ENCODE measurements at regions not wholly inside any gene's neighbourhood (a gene's known extent, or its start where the extent isn't known, plus 50 kb on each side); places are given as distances from the start of the nearest gene placed in this dataset. TPM values are rescaled to one million over a fixed set of nuclear protein-coding genes. Genes with fewer than 3 reads are reported as not detected.

DNA sequence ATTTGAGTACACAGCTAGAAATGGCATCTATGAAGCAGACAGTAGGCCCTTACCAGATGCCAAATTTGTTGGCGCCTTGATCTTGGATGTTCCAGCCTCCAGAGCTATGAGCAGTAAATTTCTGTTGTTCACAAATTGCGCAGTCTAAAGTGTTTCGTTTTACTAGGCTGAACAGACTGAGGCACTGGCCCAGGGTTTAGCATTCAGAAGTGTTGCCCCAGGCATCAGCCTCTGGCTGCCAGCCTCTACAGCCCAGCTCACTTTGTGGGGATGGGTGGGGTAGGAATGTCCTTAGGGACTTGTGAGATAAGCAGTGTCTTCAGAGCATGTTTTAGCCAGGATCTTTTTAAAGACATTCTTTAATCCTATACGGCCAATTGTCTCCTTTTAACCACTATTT lies 51.5 kb upstream of the MGAT5 start:
- 87 to 95% methylated on average over 4 of the region's 4 CpGs for WGBS, 2 donors
- no peak for DNase-seq
- H3K4me1 ChIP-seq: peaks cover 48 to 60% of the 10 kb centered on the region in 2 donors
- no peak overlapping the region for H3K4me3 ChIP-seq (replicated peaks in 1 of 3)
- intact Hi-C loops (cut with DNase I): loop anchor here (10.0 kb wide), 1 partner anchor 78 kb away; no protein-coding TSS in a partner anchor
- no peak for TF ChIP-seq POLR2A (IDR thresholded peaks at IDR 0.05)
- TF ChIP-seq, protein P1, sequence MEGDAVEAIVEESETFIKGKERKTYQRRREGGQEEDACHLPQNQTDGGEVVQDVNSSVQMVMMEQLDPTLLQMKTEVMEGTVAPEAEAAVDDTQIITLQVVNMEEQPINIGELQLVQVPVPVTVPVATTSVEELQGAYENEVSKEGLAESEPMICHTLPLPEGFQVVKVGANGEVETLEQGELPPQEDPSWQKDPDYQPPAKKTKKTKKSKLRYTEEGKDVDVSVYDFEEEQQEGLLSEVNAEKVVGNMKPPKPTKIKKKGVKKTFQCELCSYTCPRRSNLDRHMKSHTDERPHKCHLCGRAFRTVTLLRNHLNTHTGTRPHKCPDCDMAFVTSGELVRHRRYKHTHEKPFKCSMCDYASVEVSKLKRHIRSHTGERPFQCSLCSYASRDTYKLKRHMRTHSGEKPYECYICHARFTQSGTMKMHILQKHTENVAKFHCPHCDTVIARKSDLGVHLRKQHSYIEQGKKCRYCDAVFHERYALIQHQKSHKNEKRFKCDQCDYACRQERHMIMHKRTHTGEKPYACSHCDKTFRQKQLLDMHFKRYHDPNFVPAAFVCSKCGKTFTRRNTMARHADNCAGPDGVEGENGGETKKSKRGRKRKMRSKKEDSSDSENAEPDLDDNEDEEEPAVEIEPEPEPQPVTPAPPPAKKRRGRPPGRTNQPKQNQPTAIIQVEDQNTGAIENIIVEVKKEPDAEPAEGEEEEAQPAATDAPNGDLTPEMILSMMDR (IDR thresholded peaks at IDR 0.05): no peak
- no peaks in the 10 kb centered on the region for H3K36me3 ChIP-seq
- no peaks in the 10 kb centered on the region for H3K9me3 ChIP-seq
- no peak overlapping the region for H3K27ac ChIP-seq
- no peaks in the 10 kb centered on the region for H3K27me3 ChIP-seq

DNA sequence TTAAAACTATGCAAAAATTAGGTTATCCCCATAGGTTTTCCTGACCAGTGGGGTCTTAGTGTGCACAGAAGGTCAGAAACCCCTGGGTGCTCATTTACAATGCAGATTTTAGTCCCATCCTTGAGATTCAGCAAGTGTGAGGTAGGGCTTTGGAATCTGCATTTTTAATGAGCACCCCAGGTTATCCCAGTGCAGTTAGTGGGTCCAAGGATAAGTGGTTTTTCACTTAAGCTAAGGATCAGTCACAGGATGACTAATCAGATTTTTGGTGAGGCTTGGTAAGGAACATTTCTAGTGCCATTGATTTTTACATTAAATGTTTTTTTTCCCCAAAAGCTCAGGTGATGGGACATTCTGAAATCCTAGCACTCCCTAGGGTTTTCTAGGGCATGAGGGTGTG lies 50.7 kb upstream of the MGAT5 start:
- H3K27ac ChIP-seq: no peak overlapping the region
- intact Hi-C loops (cut with DNase I): loop anchor here (10.0 kb wide), 1 partner anchor 78 kb away; no protein-coding TSS in a partner anchor
- no peaks in the 10 kb centered on the region for H3K27me3 ChIP-seq
- H3K9me3 ChIP-seq: no peaks in the 10 kb centered on the region
- peaks cover 41 to 52% of the 10 kb centered on the region in 2 donors for H3K4me1 ChIP-seq
- DNase-seq: no peak
- no peak overlapping the region for H3K4me3 ChIP-seq (replicated peaks in 1 of 3)
- no peaks in the 10 kb centered on the region for H3K36me3 ChIP-seq
- TF ChIP-seq, protein P1 (IDR thresholded peaks at IDR 0.05): no peak
- TF ChIP-seq POLR2A (IDR thresholded peaks at IDR 0.05): no peak

Small RNA genes lying in the stretch of these regions (microRNA-seq; reads per million reads assigned to microRNA genes)
- gene MIR3679: 2.9 reads per million

Small RNA genes lying in the stretch of these regions (small RNA-seq; reads per million reads assigned to genes)
- gene MIR3679: not detected
